ENCODE measurements at regions not wholly inside any gene's neighbourhood (a gene's known extent, or its start where the extent isn't known, plus 50 kb on each side); places are given as distances from the start of the nearest gene placed in this dataset.

GRCh38 chr3:177795859-177796258 is 598.6 kb upstream of the TBL1XR1 start:
- no peak for TF ChIP-seq EHMT2 (IDR thresholded peaks at IDR 0.05; ENCODE audit: borderline replicate concordance, low read depth, low read length)
- no peak for TF ChIP-seq SKIL (CRISPR knock-in tag; IDR thresholded peaks at IDR 0.05; ENCODE audit: borderline replicate concordance)
- no peak for TF ChIP-seq RORA (CRISPR knock-in tag; IDR thresholded peaks at IDR 0.05)
- no peak for TF ChIP-seq CTCF (CRISPR knock-in tag; IDR thresholded peaks at IDR 0.05)
- no peak for TF ChIP-seq NKX3-1 (CRISPR knock-in tag; IDR thresholded peaks at IDR 0.05)
- no peak for TF ChIP-seq CBX5 (CRISPR knock-in tag; IDR thresholded peaks at IDR 0.05; ENCODE audit: borderline replicate concordance)
- TF ChIP-seq DMTF1 (CRISPR knock-in tag; IDR thresholded peaks at IDR 0.05) = no peak
- no peak for TF ChIP-seq ZNF740 (CRISPR knock-in tag; IDR thresholded peaks at IDR 0.05)
